GM21390 (cell line): ENCODE measurements at regions not wholly inside any gene's neighbourhood (a gene's known extent, or its start where the extent isn't known, plus 50 kb on each side); places are given as distances from the start of the nearest gene placed in this dataset.
A peak's percentile ranks its signal among the peaks of the same experiment; 100 is the strongest.
"Not testable (repeated sequence)": the region's sequence is repeated elsewhere in the genome, so short reads cannot be mapped to it uniquely, and the experiment has no call there.

Experiments
- ATAC-seq: cut with Tn5 transposase; IDR thresholded peaks from one replicate; pipeline ENCODE4 v1.9.1; 2021; ENCODE audit not compliant: unreplicated experiment

DNA sequence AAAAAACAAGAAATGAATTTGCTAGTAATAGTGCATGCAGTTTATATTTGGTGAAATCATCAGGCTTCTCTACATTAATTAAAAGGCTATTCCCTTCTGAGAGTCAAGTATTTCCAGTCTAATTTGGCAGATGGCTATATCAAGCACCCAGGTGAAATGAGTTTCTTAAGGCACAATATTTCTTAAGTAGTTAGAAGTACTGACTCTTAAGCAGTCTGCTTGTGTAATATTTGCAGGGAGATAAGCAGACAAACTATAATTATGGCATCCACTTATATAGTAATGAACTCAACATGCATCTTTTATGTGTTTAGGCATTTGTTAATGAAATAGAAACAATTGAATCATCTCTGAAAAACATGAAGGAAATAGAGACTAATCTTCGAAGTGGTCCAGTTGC, 189.2 kb downstream of the UTRN start:
- ATAC-seq, result no peak

DNA sequence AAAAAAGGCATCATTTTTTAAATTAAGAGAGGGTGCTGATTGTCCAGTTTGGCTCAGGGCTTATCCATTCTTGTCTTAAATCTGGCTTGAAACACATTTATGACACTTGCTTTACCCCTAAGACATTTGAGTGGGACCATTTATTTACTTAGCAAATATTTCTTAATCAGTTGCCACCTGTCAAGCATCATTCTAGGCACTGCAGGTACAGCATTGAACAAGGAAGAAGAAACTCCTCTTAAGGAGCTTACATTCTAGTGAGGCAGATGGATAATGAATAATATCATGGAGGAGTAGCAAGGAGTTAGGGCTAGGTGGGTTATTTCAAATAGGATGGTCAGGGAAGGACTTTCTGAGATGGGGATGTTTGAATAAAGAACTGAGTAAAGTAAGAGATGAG, 189.8 kb downstream of the UTRN start:
- ATAC-seq, result no peak

DNA sequence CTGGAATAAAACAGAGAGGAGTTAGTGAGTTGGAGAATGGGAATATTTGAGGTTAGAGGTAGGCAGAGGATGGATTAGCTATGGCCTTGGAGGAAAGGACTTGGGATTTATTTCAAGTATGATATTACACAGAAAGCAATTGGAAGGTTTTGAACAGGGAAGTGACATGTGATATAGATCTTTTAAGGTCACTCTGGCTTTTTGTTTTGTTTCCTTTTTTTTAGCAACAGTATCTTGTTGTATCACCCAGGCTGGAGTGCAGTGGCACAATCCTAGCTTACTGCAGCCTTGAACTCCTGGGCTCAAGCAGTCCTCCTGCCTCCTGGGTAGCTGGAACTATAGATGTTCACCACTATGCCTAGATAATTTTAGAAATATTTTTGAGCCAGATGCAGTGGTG, 190.3 kb downstream of the UTRN start:
- ATAC-seq, result no peak

DNA sequence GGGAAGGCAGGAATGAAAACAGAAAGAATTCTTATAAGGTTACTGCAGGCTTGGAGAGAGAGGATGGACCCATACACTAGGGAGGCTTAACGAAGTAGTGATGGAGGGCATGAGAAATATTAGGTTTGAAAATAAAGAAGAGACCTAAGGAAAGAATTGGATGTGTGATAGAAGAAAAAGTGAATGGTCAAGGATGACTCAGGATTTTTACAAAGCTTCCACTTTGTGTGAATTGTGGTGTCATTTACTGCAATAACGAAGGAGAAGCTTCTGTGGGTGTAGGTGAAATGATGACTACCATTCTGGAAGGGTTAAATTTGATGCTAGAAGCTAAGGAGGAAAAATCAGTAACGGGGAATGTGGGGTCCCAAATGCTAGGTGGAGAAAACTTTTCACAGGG, 191.2 kb downstream of the UTRN start:
- no peak for ATAC-seq

DNA sequence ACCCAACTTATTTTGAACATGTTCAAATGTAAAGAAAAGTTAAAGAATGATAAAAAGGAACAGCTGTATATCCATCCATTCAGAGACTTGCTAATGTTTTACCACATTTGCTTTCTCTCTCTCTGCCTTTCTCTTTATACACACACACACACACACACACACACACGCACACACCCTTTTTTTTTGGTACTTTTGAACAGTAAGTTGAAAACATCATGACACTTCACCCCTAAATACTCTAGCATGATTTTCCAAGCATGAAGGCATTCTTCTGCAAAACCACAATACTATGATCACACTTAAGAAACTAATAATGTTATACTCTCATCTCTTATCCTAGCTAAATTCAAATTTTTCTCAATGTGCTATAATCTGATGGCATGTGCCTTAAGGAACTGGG, 192.3 kb downstream of the UTRN start:
- no peak for ATAC-seq

DNA sequence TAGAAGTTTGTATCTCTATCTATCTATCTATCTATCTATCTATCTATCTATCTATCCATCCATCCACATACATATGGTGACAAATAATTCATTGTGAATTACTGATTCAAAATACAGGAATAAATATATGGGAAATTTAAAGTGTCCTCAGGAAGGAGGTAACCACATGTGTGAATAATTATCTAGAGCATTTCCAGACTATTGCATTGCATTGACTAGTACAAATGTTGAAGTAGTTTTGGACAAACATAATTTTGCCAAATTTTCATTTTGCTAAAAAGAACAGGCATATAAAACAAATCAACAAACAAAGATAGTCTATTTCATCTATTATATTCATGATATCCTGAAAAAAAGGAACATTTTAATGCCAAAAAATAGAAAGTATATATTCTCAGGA, 192.7 kb downstream of the UTRN start:
- ATAC-seq, result no peak

DNA sequence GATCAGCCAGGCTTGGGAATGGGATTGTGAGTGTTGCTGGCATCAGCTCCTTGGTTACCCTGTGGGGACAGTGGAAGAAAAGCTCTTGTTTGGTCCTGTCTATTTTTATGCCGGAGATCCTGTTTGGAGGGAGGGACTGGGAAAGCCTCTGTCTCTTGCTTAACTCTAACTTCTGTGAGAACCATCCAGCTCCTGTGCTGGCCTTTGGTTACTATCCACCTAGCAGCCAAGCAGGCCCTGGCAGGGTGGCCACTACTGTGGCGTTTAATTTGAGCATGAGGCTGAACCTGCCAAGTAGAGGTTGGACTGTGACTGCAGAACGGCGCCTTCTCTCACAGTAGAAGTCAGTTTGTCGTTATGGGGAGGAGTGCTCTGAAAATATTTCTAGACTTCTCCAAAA, 193.3 kb downstream of the UTRN start:
- ATAC-seq, result no peak

DNA sequence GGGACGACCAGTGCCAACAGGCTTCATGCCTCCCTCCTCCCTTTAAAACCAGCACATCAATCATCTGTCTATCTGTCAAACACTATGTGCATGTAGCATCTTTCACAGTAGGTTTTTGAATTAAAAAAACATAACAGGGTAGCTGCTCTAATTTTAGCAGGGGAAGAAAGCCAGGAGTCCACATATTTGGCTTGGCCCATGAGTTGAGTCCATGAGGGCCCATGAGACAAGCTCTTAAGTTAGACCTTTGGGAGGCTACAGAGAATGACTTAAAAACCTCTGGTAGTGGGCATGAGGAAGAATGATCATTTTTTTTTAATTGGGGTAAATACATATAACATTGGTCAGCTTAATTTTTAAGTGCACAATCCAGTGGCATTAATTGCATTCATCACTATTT, 194.9 kb downstream of the UTRN start:
- ATAC-seq, result no peak

DNA sequence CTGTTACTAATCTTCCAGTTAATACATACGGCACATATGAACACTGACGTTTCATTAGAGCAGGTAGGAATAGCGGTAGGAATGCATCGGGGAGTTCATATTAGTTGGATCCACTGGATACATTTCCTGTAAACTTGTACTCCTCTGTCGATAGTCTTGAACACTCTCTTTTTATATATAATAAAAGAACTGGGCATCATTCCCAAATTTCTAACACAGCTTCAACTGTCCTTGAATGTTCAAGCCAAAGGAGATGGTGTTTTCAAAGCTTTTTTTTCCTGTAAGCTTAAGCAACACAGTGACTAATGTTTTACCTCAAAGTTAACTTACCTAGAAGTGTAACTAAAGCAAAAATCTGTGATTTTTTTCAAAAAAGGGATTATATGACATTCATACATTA, 195.3 kb downstream of the UTRN start:
- ATAC-seq, result no peak

DNA sequence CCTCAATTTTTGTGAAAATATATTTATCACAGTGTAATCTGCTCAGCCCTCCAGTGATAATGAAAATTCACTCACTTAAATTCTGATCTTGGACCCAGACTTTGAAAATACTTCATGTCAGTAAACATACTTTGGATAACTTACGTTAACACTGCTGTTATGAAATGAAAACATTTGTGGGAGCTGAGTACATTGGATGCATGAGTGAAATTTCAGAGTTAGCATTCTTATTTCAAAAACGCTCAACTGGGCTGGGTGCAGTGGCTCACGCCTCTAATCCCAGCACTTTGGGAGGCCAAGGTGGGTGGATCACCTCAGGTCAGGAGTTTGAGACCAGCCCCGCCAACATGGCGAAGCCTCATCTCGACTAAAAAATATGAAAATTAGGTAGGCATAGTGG, 196.4 kb downstream of the UTRN start:
- no peak for ATAC-seq

DNA sequence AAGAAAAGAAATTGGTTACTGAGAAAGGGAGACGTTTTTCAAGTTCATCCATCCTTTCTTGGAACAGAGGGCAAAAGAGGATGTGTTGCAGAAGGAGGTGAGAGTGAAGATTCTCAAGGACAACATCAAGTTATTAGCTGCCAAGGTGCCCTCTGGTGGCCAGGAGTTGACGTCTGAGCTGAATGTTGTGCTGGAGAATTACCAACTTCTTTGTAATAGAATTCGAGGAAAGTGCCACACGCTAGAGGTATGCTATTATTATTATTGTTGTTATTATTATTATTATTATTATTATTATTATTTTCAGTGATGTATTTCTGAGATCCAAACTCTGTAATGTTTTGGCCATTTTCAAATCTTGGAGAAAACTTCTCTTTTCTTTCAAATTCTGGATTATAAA, 197.0 kb downstream of the UTRN start:
- ATAC-seq, result peak; percentile 88

DNA sequence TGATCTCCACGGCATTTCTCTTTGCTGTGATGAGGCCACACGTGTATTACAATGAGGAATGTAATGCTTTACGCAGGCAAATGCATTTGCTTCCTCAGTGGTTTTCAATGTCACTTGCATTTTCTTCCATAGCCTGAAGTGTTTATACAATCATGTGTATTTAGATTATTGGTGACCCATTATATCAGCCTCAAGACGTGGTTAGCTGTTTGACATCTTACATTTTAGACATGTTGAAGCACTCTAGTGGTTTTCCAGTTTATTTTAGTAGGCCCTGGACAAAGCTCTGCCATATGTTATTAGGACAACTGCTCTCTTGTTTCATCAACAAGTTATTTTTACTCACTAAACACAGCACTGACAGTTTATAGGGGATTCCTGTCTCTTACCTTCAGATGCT, 200.4 kb downstream of the UTRN start:
- ATAC-seq, result no peak

DNA sequence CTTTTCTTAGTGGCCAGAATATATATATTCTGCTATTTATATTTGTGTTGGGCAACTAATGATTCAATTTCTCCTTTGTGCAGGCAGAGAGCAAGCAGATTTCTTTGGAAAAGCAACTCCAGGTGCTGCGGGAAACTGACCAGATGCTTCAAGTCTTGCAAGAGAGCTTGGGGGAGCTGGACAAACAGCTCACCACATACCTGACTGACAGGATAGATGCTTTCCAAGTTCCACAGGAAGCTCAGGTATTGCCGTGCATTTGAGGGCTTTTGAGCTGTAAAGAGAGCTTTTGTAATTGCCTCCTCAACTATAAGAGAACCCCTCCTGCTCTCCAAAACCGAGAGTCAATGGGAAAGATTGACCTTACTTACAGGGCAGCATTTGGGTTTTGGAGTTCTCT, 203.5 kb downstream of the UTRN start:
- no peak for ATAC-seq

DNA sequence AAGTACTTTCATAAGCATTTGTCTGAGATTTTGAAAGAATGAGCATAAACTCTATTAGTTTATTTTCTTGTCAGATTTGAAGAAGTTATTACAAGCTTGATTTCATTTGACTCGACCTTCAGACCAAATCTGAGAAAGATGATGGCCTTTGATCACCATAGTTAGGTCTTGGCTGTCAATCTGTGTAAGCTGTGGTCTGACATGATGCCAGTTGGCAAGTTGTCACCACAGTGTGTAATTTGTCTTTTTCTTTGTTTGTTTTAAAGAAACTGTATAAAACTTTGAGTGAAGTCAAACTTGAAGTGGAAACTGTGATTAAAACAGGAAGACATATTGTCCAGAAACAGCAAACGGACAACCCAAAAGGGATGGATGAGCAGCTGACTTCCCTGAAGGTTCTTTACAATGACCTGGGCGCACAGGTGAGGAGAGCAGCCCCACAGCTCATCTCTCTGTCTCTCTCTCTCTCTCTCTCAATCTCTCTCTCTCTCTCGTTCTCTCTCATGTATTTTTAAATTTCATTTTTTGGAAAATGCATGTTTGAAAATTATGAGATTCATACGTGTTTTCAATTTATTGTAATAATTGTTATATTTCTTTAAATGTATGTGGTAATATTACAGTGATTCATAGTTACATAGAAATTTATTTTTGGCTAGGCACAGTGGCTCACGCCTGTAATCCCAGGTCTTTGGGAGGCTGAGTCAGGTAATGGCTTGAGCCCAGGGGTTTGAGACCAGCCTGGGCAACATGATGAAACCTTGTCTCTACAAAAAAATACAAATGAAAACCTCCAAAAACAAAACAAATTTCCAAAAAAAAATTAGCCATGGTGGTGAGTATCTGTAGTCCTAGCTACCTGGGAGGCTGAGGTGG, 208.1 kb downstream of the UTRN start:
- no peak for ATAC-seq

DNA sequence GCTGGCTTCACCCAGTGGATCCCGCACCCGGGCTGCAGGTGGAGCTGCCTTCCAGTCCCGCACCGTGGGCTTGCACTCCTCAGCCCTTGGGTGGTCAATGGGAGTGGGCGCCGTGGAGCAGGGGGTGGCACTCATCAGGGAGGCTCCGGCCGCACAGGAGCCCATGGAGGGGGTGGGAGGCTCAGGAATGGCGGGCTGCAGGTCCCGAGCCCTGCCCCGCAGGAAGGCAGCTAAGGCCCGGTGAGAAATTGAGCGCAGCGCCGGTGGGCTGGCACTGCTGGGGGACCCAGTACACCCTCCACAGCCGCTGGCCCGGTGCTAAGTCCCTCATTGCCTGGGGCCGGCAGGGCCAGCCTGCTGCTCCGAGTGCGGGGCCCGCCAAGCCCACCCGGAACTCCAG, 209.9 kb downstream of the UTRN start:
- ATAC-seq, result not testable (repeated sequence)

DNA sequence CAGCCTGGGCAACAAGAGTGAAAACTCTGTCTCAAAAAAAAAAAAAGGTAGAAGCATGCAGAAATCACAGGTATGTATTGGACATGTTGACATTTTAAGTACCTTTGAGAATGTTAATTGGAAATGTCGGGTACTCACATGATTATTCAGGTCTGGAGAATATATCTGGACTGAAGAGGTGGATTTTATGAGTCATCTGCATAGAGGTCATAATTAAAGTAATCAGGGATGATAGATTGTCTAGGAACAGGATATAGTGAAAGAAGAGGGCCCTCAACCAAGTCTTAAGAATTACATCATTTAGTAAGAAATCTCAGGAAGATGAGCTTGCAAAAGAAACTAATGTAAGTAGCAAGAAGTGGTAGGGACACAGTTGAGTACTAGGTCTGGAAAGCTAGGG, 212.5 kb downstream of the UTRN start:
- ATAC-seq, result no peak

DNA sequence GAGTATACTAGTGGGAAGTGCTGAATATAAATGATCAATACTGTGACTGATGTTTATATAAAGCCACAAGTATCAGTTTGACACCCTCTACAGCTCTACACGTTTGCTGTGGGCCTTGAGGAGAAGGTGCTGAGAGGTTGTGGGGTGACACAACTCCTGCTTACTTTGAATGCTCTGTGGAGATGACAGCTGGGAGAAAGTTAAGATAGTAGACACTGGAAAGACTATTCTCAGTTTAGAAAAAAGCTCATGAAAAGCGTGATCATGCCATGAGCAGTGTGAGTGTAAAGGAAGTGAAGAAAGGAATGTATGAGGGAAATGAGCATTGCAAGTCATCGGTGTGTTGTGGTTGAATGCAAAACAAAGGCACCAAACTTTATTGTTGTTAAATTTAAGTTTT, 215.8 kb downstream of the UTRN start:
- ATAC-seq, result no peak

DNA sequence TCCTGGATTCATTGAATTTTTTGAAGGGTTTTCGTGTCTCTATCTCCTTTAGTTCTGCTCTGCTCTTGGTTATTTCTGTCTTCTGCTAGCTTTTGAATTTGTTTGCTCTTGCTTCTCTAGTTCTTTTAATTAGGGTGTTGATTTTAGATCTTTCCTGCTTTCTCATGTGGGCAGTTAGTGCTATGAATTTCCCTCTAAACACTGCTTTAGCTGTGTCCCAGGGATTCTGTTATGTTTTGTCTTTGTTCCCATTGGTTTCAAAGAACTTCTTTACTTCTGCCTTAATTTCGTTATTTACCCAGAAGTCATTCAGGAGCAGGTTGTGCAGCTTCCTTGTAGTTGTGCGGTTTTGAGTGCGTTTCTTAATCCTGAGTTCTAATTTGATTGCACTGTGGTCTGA, 220.1 kb downstream of the UTRN start:
- ATAC-seq, result not testable (repeated sequence)

DNA sequence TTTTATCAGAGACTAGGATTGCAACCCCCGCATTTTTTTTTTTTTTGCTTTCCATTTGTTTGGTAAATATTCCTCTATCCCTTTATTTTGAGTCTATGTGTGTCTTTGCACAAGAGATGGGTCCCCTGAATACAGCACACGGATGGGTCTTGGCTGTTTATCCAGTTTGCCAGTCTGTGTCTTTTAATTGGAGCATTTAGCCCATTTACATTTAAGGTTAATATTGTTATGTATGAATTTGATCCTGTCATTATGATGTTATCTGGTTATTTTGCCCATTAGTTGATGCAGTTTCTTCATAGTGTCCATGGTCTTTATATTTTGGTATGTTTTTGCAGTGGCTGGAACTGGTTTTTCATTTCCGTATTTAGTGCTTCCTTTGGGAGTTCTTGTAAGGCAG, 220.9 kb downstream of the UTRN start:
- ATAC-seq, result not testable (repeated sequence)

DNA sequence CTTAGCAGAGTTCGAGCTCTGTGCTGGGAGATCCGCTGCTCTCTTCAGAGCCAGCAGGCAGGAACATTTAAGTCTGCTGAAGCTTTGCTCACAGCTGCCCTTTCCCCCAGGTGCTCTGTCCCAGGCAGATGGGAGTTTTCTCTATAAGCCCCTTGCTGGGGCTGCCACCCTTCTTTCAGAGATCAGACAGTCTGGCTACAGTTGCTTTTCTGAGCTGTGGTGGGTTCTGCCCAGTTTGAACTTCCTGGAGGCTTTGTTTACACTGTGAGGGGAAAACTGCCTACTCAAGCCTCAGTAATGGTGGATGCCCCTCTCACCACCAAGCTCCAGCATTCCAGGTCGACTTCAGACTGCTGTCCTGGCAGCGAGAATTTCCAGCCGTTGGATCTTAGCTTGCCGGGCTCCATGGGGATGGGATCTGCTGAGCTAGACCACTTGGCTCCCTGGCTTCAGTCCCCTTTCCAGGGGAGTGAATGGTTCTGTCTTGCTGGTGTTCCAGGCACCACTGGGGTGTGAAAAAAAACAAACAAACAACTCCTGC, 222.7 kb downstream of the UTRN start:
- ATAC-seq, result not testable (repeated sequence)

DNA sequence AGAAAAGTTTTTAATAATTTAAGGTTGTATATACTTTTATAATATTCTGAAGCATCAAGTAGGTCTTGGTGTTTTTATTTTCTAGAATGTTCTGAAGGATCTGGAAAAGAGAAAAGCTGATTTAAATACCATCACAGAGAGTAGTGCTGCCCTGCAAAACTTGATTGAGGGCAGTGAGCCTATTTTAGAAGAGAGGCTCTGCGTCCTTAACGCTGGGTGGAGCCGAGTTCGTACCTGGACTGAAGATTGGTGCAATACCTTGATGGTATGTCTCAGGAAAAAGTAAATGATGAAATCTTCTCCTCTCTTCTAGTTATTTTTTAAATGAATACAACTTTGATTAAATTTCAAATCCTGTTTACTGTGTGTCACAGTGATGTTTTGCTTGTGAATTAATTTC, 225.7 kb downstream of the UTRN start:
- ATAC-seq, result no peak

DNA sequence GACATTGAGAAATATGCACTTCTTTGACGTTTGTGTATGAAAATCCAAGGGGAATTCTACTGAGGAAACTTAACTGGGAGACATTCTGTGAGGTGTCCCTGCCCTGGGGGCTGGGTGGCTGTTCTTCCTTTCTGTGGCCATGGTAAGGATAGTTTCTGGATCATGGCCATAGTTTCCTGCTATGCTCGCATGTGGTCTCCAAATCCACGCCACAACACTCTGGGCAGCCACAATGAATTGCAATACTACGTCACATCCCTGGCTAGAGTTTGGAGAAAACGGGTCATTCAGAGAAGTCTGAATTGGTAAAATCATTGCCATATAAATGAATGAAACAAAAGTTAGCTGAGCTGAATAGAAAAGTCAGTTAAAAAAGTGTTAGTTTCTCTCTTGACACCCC, 230.6 kb downstream of the UTRN start:
- ATAC-seq, result no peak

DNA sequence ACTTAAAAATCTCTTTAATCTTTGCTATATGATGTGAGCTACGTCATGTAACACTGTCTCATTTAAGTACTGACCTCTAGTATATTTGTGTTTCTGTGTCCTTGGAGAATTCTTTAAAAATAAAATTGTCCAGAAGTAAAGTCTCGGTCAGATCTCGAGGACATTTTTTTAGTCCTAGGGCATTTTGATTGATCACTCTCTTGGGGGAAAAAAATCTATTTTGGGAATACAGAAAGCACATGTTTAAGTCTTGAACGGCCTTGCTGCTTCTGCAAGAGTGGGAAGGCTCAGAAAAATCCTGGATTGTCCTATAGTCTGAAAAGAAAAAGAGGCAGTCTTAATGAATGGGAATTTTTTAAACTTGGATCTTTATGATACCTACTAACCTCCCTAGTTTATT, 234.3 kb downstream of the UTRN start:
- no peak for ATAC-seq
